ENCODE measurements at regions not wholly inside any gene's neighbourhood (a gene's known extent, or its start where the extent isn't known, plus 50 kb on each side); places are given as distances from the start of the nearest gene placed in this dataset.

DNA sequence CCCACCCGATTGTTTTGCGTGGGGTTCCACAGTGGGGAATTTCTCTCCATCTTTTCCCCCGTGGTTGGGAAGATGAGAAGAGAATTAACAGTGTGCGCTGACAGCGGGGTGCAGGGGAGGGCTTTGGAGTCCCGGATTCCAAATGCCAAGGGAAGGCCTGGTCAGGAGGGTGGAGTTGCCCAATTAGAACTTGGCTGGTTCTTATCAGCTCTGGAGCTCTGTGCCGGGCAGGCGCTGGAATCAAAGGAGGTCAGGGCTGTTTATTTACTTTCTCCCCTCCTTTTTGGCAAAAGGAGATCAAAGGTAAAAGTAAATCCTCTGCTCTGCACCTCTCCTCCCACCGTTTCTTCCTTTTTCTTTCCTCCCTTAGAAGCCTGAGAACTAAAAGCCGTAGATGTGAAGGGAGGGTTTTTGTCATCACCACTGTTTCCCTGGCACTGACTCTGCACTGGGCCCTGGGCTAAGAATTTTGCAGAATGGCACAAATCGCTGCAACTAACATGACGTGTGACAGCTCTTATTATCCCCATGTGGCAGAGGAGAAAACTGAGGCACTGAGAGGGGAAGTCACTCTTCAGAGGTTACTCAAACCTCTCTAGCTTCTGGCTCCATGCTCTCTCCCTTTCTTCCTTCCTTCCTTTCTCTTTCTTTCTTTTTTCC lies 95.2 kb upstream of the ZNF716 start (continued):
- TF ChIP-seq CHD7 (IDR thresholded peaks at IDR 0.05; ENCODE audit: insufficient replicate concordance, low read length), result no peak
- TF ChIP-seq MAFK (IDR thresholded peaks at IDR 0.05; ENCODE audit: low read depth, low read length), result no peak
- no peak for TF ChIP-seq TEAD4 (IDR thresholded peaks at IDR 0.05; ENCODE audit: low read depth, low read length)
- TF ChIP-seq, protein P1, sequence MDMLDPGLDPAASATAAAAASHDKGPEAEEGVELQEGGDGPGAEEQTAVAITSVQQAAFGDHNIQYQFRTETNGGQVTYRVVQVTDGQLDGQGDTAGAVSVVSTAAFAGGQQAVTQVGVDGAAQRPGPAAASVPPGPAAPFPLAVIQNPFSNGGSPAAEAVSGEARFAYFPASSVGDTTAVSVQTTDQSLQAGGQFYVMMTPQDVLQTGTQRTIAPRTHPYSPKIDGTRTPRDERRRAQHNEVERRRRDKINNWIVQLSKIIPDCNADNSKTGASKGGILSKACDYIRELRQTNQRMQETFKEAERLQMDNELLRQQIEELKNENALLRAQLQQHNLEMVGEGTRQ (IDR thresholded peaks at IDR 0.05; ENCODE audit: low read length), result no peak
- TF ChIP-seq POLR2A (IDR thresholded peaks at IDR 0.05; ENCODE audit: control extremely low read depth in 1 of 2, low read depth in 2 of 2, low read length in 2 of 2), result no peak
- no peak for TF ChIP-seq BCL11A (IDR thresholded peaks at IDR 0.05; ENCODE audit: low read depth in 2 of 2, low read length in 2 of 2)
- no peak for TF ChIP-seq KDM4A (IDR thresholded peaks at IDR 0.05; ENCODE audit: low read depth, low read length, severe bottlenecking)
- TF ChIP-seq YY1 (IDR thresholded peaks at IDR 0.05; ENCODE audit: low read depth, low read length), result no peak
- no peak for TF ChIP-seq MAX (IDR thresholded peaks at IDR 0.05)
- no peak for TF ChIP-seq SIN3A (conservative IDR thresholded peaks at IDR 0.05 in 1 of 2, IDR thresholded peaks at IDR 0.05 in 1 of 2; ENCODE audit: low read depth in 1 of 2, low read length in 2 of 2)

All from H1 (cell line).